NCI-H748 (cell line): ENCODE measurements at regions not wholly inside any gene's neighbourhood (a gene's known extent, or its start where the extent isn't known, plus 50 kb on each side); places are given as distances from the start of the nearest gene placed in this dataset.
"Not testable (repeated sequence)": the region's sequence is repeated elsewhere in the genome, so short reads cannot be mapped to it uniquely, and the experiment has no call there.

ENCODE experiments used
- DNase-seq: peaks from one replicate; lab custom pipeline; 2025; ENCODE audit not compliant: unreplicated experiment; lab: John Stamatoyannopoulos, UW

DNA sequence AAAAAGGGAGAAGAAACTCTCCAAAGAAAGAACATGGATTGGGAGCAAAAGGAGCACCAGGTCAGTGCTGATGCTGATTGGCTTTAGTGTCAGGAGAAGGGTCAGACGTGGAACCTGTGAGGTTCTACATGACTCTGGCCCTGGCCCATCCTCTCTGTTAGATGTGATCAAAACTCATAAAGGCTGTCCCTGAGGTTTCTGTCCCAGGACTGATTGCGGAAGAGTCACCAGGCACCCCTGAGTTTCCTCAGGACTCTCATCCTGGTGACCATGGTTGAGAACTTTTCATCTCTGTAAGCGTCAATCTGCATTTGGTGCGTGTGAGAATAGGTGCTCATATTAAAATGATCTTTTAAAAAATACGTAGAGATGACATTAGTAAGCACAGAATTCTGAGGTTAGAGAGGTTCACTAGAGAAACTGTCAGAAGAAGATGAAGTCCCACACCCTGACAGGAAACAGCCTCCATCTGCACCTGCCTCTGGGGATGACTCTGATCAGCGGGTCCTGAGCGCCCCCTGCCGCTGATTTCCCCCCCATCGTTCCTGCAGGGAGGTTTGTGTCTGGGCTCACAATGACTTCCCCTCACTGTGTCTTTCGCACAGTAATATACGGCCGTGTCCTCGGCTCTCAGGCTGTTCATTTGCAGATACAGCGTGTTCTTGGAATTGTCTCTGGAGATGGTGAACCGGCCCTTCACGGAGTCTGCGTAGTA lies 741.8 kb downstream of the TMEM121 start:
- peak; percentile 24 for DNase-seq

DNA sequence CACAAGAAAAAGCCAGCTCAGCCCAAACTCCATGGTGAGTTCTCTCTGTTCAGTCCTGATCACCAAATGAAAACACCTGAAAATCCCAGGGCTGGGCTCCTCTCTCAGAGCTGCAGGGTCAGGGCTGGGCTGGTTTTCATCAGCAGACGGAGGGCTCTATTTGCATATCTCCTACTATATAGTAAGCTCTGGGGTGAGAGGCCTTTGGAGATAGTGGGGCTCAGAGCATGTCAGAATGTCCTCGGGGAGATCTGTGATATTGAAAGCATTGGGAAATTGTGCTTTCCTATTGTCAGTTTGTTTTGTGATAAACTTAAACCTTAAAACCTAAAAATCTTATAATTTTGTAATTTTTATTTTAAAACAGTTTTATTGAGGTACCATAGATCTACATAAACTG lies 742.6 kb downstream of the TMEM121 start:
- no peak for DNase-seq

GRCh38 chr14:106269451-106270204 lies 743.2 kb downstream of the TMEM121 start:
- no peak for DNase-seq

DNA sequence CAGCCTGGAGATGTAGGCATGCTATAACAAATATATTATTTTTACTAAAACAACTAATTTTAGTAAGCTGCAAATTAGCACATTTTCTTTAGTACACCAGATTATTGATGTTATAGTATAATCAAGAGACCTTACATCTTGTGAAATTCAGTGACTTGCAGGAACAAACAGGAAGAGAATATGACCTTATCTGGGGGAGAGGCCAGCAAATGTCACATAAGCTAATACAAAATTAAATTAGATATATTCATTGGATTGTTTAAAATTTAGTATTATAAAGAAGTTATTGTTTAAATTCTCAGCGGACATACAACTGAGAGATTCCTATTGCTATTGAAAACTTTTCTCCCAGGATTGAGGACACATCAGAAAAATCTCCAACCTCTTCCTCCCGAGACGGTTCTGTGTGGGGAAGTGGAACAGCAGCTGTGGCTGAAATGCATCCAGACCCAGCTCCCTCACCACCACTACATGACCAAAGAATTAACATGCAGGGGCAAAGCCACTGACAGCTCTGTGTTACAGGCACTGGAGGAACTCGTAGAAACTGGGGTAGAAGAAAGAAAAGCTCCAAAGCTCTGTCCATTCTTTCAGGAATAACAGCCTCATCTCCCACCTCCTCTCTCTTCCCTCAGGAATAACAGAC lies 744.2 kb downstream of the TMEM121 start:
- DNase-seq = not testable (repeated sequence)

- DNase-seq = no peak
These were observed 750.2 kb downstream of the TMEM121 start for GRCh38 chr14:106276326-106277267.

- peak; percentile 12 for DNase-seq
These were observed 751.1 kb downstream of the TMEM121 start for GRCh38 chr14:106277503-106277902.

GRCh38 chr14:106280876-106281275 lies 754.5 kb downstream of the TMEM121 start:
- DNase-seq = no peak

GRCh38 chr14:106286697-106287290 lies 760.4 kb downstream of the TMEM121 start:
- DNase-seq = peak; percentile 39

- no peak for DNase-seq
These were observed 761.1 kb downstream of the TMEM121 start for GRCh38 chr14:106287506-106287905.

DNA sequence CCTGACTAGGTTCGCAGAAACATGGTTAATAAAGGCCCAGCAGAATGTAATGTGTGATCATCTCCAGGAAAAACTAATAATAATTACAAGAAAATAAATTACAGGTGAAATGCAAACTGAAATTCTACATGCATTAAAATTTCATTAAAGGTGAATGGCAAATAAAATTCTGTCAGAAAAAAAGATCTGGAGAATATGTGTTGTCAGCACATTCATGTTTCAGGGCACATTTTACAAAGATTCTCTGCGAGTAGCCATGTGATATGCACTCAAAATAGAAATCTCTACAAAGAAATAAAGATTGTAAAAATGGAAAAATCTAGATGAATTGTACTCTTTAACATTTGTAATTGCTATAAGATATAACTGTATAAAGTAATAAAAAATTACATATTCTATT lies 765.2 kb downstream of the TMEM121 start:
- DNase-seq = no peak

DNA sequence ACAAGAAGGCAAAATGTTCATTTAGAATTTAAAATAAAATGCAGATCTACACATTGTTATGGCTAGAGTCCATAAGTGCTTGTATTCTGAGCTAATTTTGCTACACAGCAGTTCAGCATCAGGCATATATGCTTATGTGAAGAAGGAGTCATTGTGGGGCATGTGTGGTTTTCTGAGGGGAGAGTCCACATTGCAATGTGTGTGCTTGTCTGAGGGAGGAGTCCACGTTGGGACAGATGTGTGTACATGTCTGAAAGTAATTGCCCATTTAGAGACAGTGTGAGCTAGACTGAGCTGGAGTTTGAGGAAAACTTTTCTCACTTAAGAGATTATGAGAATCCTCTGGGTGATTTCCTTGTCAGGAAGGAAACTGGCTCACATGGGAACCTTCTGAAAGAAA lies 767.9 kb downstream of the TMEM121 start:
- no peak for DNase-seq

GRCh38 chr14:106300951-106301510 lies 774.6 kb downstream of the TMEM121 start:
- DNase-seq = not testable (repeated sequence)

GRCh38 chr14:106301609-106302008 lies 775.2 kb downstream of the TMEM121 start:
- DNase-seq = not testable (repeated sequence)

GRCh38 chr14:106302661-106303060 lies 776.3 kb downstream of the TMEM121 start:
- no peak for DNase-seq

GRCh38 chr14:106304271-106304670 lies 777.9 kb downstream of the TMEM121 start:
- DNase-seq = no peak

- DNase-seq = peak; percentile 61
These were observed 782.5 kb downstream of the TMEM121 start for GRCh38 chr14:106308839-106309389.

DNA sequence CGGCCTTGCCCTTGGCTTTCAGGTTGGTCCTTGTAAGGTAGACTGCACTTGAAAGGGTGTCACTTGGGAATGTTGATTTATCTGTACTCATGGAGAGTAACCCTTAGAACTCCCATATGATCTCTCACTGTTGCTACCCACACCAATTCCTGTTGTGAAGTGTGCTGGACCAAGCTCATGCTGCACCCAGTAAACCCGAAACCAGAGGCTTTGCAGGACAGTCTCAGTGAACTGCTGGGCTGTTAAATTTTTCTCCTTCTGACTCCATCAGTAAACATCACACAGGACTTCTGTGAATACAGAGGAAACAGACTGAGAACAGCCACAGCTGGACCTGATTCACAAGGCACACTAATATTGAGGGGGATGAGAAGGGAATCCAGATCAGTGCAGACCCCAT lies 783.0 kb downstream of the TMEM121 start:
- no peak for DNase-seq

GRCh38 chr14:106315436-106315835 lies 789.1 kb downstream of the TMEM121 start:
- DNase-seq = no peak

DNA sequence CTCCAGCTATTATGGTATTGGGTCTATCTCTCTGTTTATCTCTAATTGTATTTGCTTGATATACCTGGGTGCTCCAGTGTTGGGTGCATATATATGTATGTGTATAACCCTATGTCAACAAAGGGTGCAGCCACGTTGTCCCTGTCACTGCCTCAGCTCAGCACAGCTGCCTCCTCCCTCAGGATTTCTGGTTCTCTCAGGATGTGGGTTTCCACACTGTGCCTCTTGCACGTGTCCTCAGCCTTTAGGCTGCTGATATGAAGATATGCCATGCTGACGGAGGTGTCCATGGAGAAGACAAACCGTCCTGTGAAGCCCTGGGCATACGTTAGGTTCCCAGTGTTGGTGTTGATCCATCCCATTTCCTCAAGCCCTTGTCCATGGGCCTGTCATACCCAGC lies 791.2 kb downstream of the TMEM121 start:
- DNase-seq = no peak

GRCh38 chr14:106318700-106319099 lies 792.3 kb downstream of the TMEM121 start:
- DNase-seq = no peak
